ENCODE measurements at regions not wholly inside any gene's neighbourhood (a gene's known extent, or its start where the extent isn't known, plus 50 kb on each side); places are given as distances from the start of the nearest gene placed in this dataset.

GRCh38 chr16:76199681-76200220, 77.5 kb upstream of the CNTNAP4 start:
- TF ChIP-seq CTCF (IDR thresholded peaks at IDR 0.05) (no peak), POLR2A (IDR thresholded peaks at IDR 0.05) (no peak)
